ENCODE measurements at regions not wholly inside any gene's neighbourhood (a gene's known extent, or its start where the extent isn't known, plus 50 kb on each side); places are given as distances from the start of the nearest gene placed in this dataset.
"Not testable (repeated sequence)": the region's sequence is repeated elsewhere in the genome, so short reads cannot be mapped to it uniquely, and the experiment has no call there.

DNA sequence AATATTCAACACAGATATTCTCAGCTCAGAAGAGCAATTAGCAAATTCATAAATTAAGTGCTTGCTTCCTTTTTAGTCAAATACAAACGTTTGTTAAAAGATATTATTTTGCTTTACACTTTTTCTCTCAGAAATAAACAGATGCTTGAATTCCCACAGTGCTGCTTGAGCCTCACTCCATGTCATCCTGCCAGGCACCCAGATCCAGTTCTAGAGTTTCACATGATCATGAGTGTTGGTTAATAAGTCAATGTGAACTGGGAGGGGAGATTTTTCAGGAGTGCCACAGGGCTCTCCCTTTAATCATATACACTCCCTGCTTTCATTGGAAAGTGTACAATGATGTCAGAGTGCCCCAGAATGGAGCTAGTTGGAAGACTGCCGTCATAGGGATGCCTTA is 69.7 kb upstream of the TP53BP2 start:
- not testable (repeated sequence) for H3K4me3 ChIP-seq (ENCODE audit: low read depth, low read length); DNase-seq; H3K27ac ChIP-seq; H3K36me3 ChIP-seq; H3K9me3 ChIP-seq (ENCODE audit: severe bottlenecking); H3K27me3 ChIP-seq (ENCODE audit: insufficient read depth, low read depth, severe bottlenecking)

DNA sequence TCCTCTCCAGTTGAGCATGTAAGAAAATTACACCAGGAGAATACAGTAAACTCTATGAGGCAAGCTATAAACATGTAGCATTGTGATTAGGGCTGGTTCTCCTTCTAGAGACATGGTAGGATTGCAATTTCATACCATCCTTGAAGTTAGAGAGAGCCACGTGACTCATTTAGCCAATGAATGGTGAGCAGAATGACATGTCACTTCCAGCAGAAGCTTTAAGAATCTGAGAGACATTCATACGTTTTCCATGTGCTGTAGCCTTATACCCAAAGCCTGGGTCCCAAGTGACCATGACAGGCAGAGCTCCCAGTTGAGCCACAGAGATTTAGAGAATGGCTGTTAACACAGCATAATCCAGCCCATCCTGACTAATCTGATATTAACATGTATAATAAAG is 68.0 kb upstream of the TP53BP2 start:
- not testable (repeated sequence) for DNase-seq; H3K27me3 ChIP-seq (ENCODE audit: insufficient read depth, low read depth, severe bottlenecking); H3K9me3 ChIP-seq (ENCODE audit: severe bottlenecking); H3K27ac ChIP-seq; H3K4me3 ChIP-seq (ENCODE audit: low read depth, low read length); H3K36me3 ChIP-seq

DNA sequence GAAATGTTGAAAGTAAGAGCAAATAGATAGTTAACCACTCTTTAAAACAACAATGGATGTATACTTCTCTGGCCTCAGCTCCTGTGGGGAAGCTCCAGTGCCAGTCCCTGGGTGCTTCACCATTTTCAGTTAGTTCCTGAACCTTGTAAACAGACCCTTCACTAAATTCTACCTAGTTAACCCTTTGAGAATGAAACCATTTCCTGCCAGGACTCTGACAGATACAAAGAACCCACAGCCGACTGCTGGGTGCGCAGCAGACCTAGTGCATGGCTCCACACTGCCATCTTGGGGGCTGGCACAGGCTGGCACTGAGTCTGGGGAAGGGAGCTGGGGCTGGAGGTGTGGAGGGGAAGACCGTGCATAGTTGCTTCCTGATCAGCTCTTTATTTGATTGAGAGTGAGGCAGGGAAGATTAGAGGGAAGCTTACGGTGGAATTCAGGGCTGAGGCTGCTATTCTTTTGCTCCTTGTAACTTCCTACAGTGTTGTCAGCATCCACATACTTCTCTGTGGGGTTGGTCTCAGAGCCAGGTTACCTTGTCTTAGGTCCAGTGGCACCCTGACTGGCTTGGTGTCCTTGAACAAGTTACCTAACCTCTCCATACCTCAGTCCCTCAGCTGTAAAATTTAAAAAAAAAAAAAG is 62.3 kb upstream of the TP53BP2 start:
- not testable (repeated sequence) for H3K36me3 ChIP-seq; H3K27ac ChIP-seq; DNase-seq; H3K9me3 ChIP-seq (ENCODE audit: severe bottlenecking); H3K4me3 ChIP-seq (ENCODE audit: low read depth, low read length); H3K27me3 ChIP-seq (ENCODE audit: insufficient read depth, low read depth, severe bottlenecking)

DNA sequence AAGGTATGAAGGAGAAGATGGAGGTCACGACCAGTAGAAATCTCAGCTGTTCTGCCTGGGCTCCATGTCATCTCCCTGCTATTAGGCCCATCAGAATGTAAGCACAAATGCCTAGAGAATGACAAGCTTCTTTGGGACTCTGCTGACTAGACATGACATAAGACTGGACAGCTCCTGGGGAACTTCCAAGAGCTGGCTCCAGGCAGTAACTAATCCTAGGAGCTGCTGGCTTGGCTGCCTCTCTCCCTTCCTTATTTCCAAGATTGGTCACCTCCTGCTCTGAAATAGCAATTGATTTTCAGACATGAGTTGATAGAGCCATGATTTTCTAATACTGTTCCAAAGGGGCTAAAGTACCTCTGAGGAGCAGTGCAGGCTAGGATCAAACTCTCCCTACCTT is 57.5 kb upstream of the TP53BP2 start:
- not testable (repeated sequence) for H3K27me3 ChIP-seq (ENCODE audit: insufficient read depth, low read depth, severe bottlenecking); DNase-seq; H3K27ac ChIP-seq; H3K4me3 ChIP-seq (ENCODE audit: low read depth, low read length); H3K9me3 ChIP-seq (ENCODE audit: severe bottlenecking); H3K36me3 ChIP-seq

DNA sequence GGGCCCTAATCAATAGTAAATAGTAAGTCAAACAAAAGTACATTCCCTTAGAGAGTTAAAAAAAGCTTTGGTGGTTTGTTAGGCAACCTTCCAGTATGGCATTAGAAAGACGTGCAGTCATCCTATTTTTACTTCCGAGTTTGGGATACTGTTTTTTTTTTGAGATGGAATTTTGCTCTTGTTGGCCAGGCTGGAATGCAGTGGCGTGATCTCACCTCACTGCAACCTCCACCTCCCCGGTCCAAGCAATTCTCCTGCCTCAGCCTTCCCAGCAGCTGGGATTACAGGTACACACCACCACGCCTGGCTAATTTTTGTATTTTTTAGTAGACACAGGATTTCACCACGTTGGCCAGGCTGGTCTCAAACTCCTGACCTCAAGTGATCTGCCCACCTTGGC is 54.0 kb upstream of the TP53BP2 start:
- not testable (repeated sequence) for H3K27ac ChIP-seq; H3K27me3 ChIP-seq (ENCODE audit: insufficient read depth, low read depth, severe bottlenecking); DNase-seq; H3K36me3 ChIP-seq; H3K9me3 ChIP-seq (ENCODE audit: severe bottlenecking); H3K4me3 ChIP-seq (ENCODE audit: low read depth, low read length)

DNA sequence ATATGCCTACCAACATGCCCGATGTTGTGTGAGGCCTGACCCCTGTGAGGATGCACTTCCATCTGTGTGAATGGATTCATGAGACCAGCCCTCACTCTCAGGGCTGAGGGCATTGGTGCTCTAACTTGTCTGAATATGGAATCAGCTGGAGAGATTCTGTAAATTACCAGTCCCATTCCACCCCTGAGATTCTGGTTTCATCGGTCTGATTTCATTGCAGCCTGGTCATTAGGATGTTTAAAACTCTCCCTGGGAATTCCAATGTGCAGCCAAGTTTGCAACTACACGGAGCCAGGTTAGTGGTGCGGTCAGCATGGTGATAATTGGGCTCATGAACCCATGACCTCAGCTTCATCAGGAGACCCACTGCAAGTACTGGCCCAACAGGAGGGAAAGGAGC is 51.4 kb upstream of the TP53BP2 start:
- not testable (repeated sequence) for H3K36me3 ChIP-seq; H3K27me3 ChIP-seq (ENCODE audit: insufficient read depth, low read depth, severe bottlenecking); H3K9me3 ChIP-seq (ENCODE audit: severe bottlenecking); H3K4me3 ChIP-seq (ENCODE audit: low read depth, low read length); DNase-seq; H3K27ac ChIP-seq

DNA sequence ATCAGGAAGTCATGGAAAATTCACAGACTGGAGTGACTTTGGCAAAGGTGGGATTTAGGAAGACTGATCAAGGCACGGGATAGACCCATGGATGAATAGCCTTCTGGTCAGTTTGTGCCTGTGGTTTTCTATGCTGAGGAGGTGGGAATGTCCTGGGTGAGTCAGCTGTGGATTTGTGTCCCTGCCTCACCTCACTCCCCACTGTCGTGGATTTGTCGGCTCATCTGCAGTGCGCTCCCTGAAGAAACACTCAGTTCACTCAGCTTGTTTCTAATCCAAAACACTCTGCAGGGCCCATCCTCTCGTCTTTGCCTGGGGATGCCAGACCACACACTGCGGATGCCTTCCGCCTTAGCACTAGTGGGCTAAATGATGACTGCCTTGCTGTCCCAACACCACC is 50.2 kb upstream of the TP53BP2 start:
- not testable (repeated sequence) for H3K27ac ChIP-seq; H3K9me3 ChIP-seq (ENCODE audit: severe bottlenecking); DNase-seq; H3K27me3 ChIP-seq (ENCODE audit: insufficient read depth, low read depth, severe bottlenecking); H3K4me3 ChIP-seq (ENCODE audit: low read depth, low read length); H3K36me3 ChIP-seq
